HCT116 (cell line): ENCODE measurements at regions not wholly inside any gene's neighbourhood (a gene's known extent, or its start where the extent isn't known, plus 50 kb on each side); places are given as distances from the start of the nearest gene placed in this dataset.

ENCODE experiments used
- ATAC-seq: fragments of 200-7000 bp; cut with Tn5 transposase; 2 replicates; pipeline ENCODE4 v1.9.1; 2020; ENCODE audit warnings: mild to moderate bottlenecking, moderate library complexity
- BruUV-seq: library from RNA; stranded (reverse); fragments of 400-500 nt; replicated peaks from 2 replicates; lab custom pipeline; 2021; lab: Mats Ljungman, UMichigan
- CTCF ChIA-PET: fragments of 300-600 bp; sonication (Branson Sonifier 250); formaldehyde crosslinking; loops from one replicate; lab custom pipeline; 2021; ENCODE audit warnings: antibody characterized with exemption; lab: Charles Lee
- POLR2A ChIA-PET: fragments of 300-600, 350-600 bp; sonication (Branson Sonifier 250); formaldehyde crosslinking; loops from one replicate; lab custom pipeline; 2021; ENCODE audit warnings: antibody characterized with exemption; lab: Charles Lee
- RAD21 ChIA-PET, 2 experiments: fragments of 300-600 bp; sonication (Branson Sonifier 250); formaldehyde crosslinking; loops; one replicate each; lab custom pipeline; 2023; ENCODE audit warnings: low total read pairs in 2 of 2; ENCODE audit not compliant: uncharacterized antibody in 2 of 2, unreplicated experiment in 2 of 2, low non-redundant PET in 1 of 2; lab: Charles Lee
- DNase-seq: peaks from one replicate; pipeline ENCODE4 v3.0.0-alpha.2; 2010; ENCODE audit warnings: low read depth, low spot score
- H2AFZ ChIP-seq: fragments of 200-600 bp; shearing (Covaris generic), sonication (generic); 2 replicates; pipeline ENCODE4 v1.6.1; 2017; ENCODE audit warnings: low read depth, mixed run types, mixed read lengths, antibody characterized with exemption, low read length; ENCODE audit not compliant: poor library complexity, severe bottlenecking
- H3K27ac ChIP-seq: 2 replicates; pipeline ENCODE4 v1.5.1; 2012; ENCODE audit warnings: low read depth, low read length
- H3K27me3 ChIP-seq: fragments of 200-600 bp; sonication (generic); 2 replicates; pipeline ENCODE4 v1.6.1; 2016; ENCODE audit warnings: mixed run types, low read length, mixed read lengths; ENCODE audit not compliant: insufficient read depth
- H3K36me3 ChIP-seq, 2 experiments: fragments of 200-500 bp in 1 of 2; fragments of 200-600 bp in 1 of 2; sonication (Bioruptor generic) in 1 of 2; sonication (generic) in 1 of 2; 2 replicates each; pipeline versions ENCODE4 v1.5.1 to v1.6.1; 2014 to 2016; ENCODE audit warnings: low read length in 2 of 2, inconsistent platforms in 1 of 2, mixed read lengths in 1 of 2, mixed run types in 1 of 2; ENCODE audit not compliant: insufficient read depth in 2 of 2, control insufficient read depth in 1 of 2
- H3K4me1 ChIP-seq, 2 experiments: fragments of 200-600 bp in 1 of 2; sonication (generic) in 1 of 2; 2 replicates each; pipeline versions ENCODE4 v1.5.1 to v1.6.1; 2012 to 2017; ENCODE audit warnings: low read length in 2 of 2, inconsistent platforms in 1 of 2, mild to moderate bottlenecking in 1 of 2, mixed read lengths in 1 of 2, mixed run types in 1 of 2, moderate library complexity in 1 of 2; ENCODE audit not compliant: insufficient read depth in 2 of 2, control insufficient read depth in 1 of 2
- H3K4me2 ChIP-seq: fragments of 200-600 bp; sonication (generic); 2 replicates; pipeline ENCODE4 v1.6.1; 2017; ENCODE audit warnings: mixed run types, low read length, mixed read lengths
- H3K4me3 ChIP-seq, 2 experiments: fragments of 200-600 bp in 1 of 2; sonication (generic) in 1 of 2; replicated peaks in 1 of 2; 2 replicates each; pipeline ENCODE4 v1.5.1; 2011 to 2016; ENCODE audit warnings: low read length in 2 of 2, control low read depth in 1 of 2, low read depth in 1 of 2, mild to moderate bottlenecking in 1 of 2, mixed read lengths in 1 of 2, mixed run types in 1 of 2
- H3K79me2 ChIP-seq: fragments of 200-600 bp; sonication (generic); 2 replicates; pipeline ENCODE4 v1.6.1; 2017; ENCODE audit warnings: mild to moderate bottlenecking, mixed run types, low read length, moderate library complexity, mixed read lengths; ENCODE audit not compliant: insufficient read depth
- H3K9ac ChIP-seq: fragments of 200-600 bp; sonication (generic); 2 replicates; pipeline ENCODE4 v1.6.1; 2016; ENCODE audit warnings: low read length, mixed read lengths
- H3K9me2 ChIP-seq: fragments of 200-600 bp; sonication (generic), shearing (Covaris generic); 2 replicates; pipeline ENCODE4 v1.6.1; 2017; ENCODE audit warnings: mixed run types, mild to moderate bottlenecking, moderate library complexity; ENCODE audit not compliant: insufficient read depth
- H3K9me3 ChIP-seq, 2 experiments: fragments of 200-500 bp in 1 of 2; fragments of 200-600 bp in 1 of 2; sonication (Bioruptor generic) in 1 of 2; sonication (generic) in 1 of 2; 2 replicates each; pipeline ENCODE4 v1.6.1; 2014 to 2017; ENCODE audit warnings: low read length in 2 of 2, mixed read lengths in 2 of 2, inconsistent platforms in 1 of 2, low read depth in 1 of 2, mild to moderate bottlenecking in 1 of 2, mixed run types in 1 of 2, moderate library complexity in 1 of 2; ENCODE audit not compliant: control insufficient read depth in 1 of 2, insufficient read depth in 1 of 2
- H4K20me1 ChIP-seq: fragments of 200-600 bp; sonication (generic), shearing (Covaris generic); 2 replicates; pipeline ENCODE4 v1.6.1; 2017; ENCODE audit warnings: mixed run types, mild to moderate bottlenecking, moderate library complexity; ENCODE audit not compliant: insufficient read depth
- CEBPB ChIP-seq: IDR thresholded peaks from 2 replicates; pipeline ENCODE4 v1.6.1; 2012; ENCODE audit warnings: low read depth
- EGR1 ChIP-seq: IDR thresholded peaks from 2 replicates; pipeline ENCODE4 v1.6.1; 2012; ENCODE audit warnings: low read depth
- EZH2 ChIP-seq: fragments of 200-600 bp; sonication (generic); IDR thresholded peaks from 2 replicates; pipeline ENCODE4 v1.6.1; 2017; ENCODE audit warnings: antibody characterized with exemption, mixed run types
- EZH2phosphoT487 ChIP-seq: fragments of 200-600 bp; IDR thresholded peaks from 2 replicates; pipeline ENCODE4 v1.6.1; 2018; ENCODE audit warnings: antibody characterized with exemption, borderline replicate concordance
- JUND ChIP-seq: IDR thresholded peaks from 2 replicates; pipeline ENCODE4 v1.6.1; 2012
- POLR2A ChIP-seq: IDR thresholded peaks from 2 replicates; pipeline ENCODE4 v1.7.0; 2011; ENCODE audit warnings: borderline replicate concordance; ENCODE audit not compliant: insufficient read depth, insufficient read length; ENCODE audit errors: extremely low read depth
- POLR2AphosphoS5 ChIP-seq: IDR thresholded peaks from 2 replicates; pipeline ENCODE4 v1.6.1; 2011; ENCODE audit warnings: mild to moderate bottlenecking, low read depth, low read length, moderate library complexity
- RAD21 ChIP-seq: IDR thresholded peaks from 2 replicates; pipeline ENCODE4 v1.6.1; 2012; ENCODE audit warnings: low read depth, mild to moderate bottlenecking
- SRF ChIP-seq: IDR thresholded peaks from 2 replicates; pipeline ENCODE4 v1.6.1; 2012; ENCODE audit warnings: low read depth
- TCF7L2 ChIP-seq: IDR thresholded peaks from 2 replicates; pipeline ENCODE4 v1.7.0; 2011; ENCODE audit warnings: borderline replicate concordance, inconsistent platforms; ENCODE audit not compliant: insufficient read depth, insufficient read length; ENCODE audit errors: extremely low read depth
- YY1 ChIP-seq: IDR thresholded peaks from 2 replicates; pipeline ENCODE4 v1.6.1; 2011; ENCODE audit warnings: low read length, low read depth, moderate library complexity, mild to moderate bottlenecking; ENCODE audit not compliant: insufficient replicate concordance; ENCODE audit errors: extremely low read depth
- ZFX ChIP-seq: fragments of 450-650 bp; IDR thresholded peaks from 2 replicates; pipeline ENCODE4 v1.6.1; 2017
- intact Hi-C: fragments of 100-400 bp; cut with micrococcal nuclease; formaldehyde crosslinking; loops from 2 replicates; pipeline ENCODE4 v1.10.0; 2022
- TF ChIP-seq, protein P1 (sequence below): IDR thresholded peaks from 2 replicates; pipeline ENCODE4 v1.6.1; 2012
- TF ChIP-seq, protein P2 (sequence below): IDR thresholded peaks from 2 replicates; pipeline ENCODE4 v1.6.1; 2011; ENCODE audit warnings: mild to moderate bottlenecking, low read length, moderate library complexity; ENCODE audit not compliant: insufficient replicate concordance; ENCODE audit errors: extremely low read depth
- TF ChIP-seq, protein P3 (sequence below): IDR thresholded peaks from 2 replicates; pipeline ENCODE4 v1.6.1; 2012
- TF ChIP-seq, protein P4 (sequence below), 3 experiments: fragments of 200-600 bp in 1 of 3; sonication (generic) in 1 of 3; IDR thresholded peaks in 2 of 3; conservative IDR thresholded peaks in 1 of 3; 2 replicates each; pipeline ENCODE4 v1.5.1; 2012 to 2017; ENCODE audit warnings: low read depth in 2 of 3, low read length in 2 of 3, antibody characterized with exemption in 1 of 3, borderline replicate concordance in 1 of 3, control low read depth in 1 of 3, mild to moderate bottlenecking in 1 of 3, mixed read lengths in 1 of 3, mixed run types in 1 of 3, moderate library complexity in 1 of 3; ENCODE audit not compliant: insufficient read depth in 1 of 3
- TF ChIP-seq, protein P5 (sequence below): IDR thresholded peaks from 2 replicates; pipeline ENCODE4 v1.6.1; 2012; ENCODE audit warnings: low read depth

DNA sequence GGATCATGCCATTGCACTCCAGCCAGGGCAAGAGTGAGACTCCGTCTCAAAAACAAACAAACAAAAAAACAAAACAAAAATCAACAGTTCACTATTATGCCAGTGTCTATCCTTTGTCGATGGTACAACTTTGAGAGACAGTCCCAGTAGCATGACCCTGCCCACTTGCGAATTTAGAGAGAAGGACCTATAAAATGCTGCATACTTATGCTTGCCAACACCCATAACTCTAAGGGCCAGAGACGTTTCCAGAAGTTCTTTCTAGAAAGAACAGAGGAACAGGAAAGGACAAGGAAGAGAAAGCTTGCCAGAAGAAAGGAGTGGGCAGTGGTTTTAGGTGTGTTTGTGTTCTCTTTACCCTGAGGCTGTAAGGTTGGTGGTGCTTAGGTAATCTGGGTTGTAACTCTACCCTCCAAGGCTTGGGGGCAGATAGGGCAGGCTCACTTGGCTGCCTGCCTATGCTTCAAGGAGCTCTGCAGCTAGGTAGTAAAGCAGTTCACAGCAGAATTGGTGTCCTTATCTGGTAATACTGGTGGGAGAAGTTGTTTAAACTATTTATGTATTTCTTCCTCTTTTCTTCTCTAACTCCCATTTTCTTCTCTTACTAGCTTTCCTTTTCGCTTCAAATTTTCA is 50.6 kb upstream of the SPPL2A start:
- Histone ChIP-seq H3K4me3 (no peak overlapping the region), H3K4me2 (peak overlapping the region; percentile 23)
- no peak for TF ChIP-seq EGR1
- TF ChIP-seq EZH2, result no peak
- TF ChIP-seq, protein P1, sequence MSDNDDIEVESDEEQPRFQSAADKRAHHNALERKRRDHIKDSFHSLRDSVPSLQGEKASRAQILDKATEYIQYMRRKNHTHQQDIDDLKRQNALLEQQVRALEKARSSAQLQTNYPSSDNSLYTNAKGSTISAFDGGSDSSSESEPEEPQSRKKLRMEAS, result no peak
- TF ChIP-seq POLR2AphosphoS5, result no peak
- TF ChIP-seq, protein P2, sequence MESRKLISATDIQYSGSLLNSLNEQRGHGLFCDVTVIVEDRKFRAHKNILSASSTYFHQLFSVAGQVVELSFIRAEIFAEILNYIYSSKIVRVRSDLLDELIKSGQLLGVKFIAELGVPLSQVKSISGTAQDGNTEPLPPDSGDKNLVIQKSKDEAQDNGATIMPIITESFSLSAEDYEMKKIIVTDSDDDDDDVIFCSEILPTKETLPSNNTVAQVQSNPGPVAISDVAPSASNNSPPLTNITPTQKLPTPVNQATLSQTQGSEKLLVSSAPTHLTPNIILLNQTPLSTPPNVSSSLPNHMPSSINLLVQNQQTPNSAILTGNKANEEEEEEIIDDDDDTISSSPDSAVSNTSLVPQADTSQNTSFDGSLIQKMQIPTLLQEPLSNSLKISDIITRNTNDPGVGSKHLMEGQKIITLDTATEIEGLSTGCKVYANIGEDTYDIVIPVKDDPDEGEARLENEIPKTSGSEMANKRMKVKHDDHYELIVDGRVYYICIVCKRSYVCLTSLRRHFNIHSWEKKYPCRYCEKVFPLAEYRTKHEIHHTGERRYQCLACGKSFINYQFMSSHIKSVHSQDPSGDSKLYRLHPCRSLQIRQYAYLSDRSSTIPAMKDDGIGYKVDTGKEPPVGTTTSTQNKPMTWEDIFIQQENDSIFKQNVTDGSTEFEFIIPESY, result no peak
- TF ChIP-seq EZH2phosphoT487, result no peak
- TF ChIP-seq RAD21, result no peak
- TF ChIP-seq, protein P3, sequence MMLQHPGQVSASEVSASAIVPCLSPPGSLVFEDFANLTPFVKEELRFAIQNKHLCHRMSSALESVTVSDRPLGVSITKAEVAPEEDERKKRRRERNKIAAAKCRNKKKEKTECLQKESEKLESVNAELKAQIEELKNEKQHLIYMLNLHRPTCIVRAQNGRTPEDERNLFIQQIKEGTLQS, result no peak
- TF ChIP-seq, protein P4, sequence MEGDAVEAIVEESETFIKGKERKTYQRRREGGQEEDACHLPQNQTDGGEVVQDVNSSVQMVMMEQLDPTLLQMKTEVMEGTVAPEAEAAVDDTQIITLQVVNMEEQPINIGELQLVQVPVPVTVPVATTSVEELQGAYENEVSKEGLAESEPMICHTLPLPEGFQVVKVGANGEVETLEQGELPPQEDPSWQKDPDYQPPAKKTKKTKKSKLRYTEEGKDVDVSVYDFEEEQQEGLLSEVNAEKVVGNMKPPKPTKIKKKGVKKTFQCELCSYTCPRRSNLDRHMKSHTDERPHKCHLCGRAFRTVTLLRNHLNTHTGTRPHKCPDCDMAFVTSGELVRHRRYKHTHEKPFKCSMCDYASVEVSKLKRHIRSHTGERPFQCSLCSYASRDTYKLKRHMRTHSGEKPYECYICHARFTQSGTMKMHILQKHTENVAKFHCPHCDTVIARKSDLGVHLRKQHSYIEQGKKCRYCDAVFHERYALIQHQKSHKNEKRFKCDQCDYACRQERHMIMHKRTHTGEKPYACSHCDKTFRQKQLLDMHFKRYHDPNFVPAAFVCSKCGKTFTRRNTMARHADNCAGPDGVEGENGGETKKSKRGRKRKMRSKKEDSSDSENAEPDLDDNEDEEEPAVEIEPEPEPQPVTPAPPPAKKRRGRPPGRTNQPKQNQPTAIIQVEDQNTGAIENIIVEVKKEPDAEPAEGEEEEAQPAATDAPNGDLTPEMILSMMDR (IDR thresholded peaks at IDR 0.05 in 2 of 3, conservative IDR thresholded peaks at IDR 0.05 in 1 of 3; ENCODE audit: borderline replicate concordance in 1 of 3, insufficient read depth in 1 of 3, low read depth in 2 of 3, low read length in 2 of 3), result no peak
- TF ChIP-seq, protein P5, sequence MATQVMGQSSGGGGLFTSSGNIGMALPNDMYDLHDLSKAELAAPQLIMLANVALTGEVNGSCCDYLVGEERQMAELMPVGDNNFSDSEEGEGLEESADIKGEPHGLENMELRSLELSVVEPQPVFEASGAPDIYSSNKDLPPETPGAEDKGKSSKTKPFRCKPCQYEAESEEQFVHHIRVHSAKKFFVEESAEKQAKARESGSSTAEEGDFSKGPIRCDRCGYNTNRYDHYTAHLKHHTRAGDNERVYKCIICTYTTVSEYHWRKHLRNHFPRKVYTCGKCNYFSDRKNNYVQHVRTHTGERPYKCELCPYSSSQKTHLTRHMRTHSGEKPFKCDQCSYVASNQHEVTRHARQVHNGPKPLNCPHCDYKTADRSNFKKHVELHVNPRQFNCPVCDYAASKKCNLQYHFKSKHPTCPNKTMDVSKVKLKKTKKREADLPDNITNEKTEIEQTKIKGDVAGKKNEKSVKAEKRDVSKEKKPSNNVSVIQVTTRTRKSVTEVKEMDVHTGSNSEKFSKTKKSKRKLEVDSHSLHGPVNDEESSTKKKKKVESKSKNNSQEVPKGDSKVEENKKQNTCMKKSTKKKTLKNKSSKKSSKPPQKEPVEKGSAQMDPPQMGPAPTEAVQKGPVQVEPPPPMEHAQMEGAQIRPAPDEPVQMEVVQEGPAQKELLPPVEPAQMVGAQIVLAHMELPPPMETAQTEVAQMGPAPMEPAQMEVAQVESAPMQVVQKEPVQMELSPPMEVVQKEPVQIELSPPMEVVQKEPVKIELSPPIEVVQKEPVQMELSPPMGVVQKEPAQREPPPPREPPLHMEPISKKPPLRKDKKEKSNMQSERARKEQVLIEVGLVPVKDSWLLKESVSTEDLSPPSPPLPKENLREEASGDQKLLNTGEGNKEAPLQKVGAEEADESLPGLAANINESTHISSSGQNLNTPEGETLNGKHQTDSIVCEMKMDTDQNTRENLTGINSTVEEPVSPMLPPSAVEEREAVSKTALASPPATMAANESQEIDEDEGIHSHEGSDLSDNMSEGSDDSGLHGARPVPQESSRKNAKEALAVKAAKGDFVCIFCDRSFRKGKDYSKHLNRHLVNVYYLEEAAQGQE, result no peak
- TF ChIP-seq POLR2A, result no peak
- TF ChIP-seq TCF7L2, result no peak
- TF ChIP-seq ZFX, result no peak
- no peak for TF ChIP-seq JUND
- TF ChIP-seq SRF, result no peak
- TF ChIP-seq CEBPB, result no peak
- no peak for TF ChIP-seq YY1
- TF ChIP-seq, all 23 proteins: peak for 0
- Histone ChIP-seq H3K79me2 (no peaks in the 10 kb centered on the region), H3K27me3 (no peaks in the 10 kb centered on the region), H3K36me3 (no peaks in the 10 kb centered on the region), H3K9me3 (no peaks in the 10 kb centered on the region), H4K20me1 (no peaks in the 10 kb centered on the region), H2AFZ (peak overlapping the region; percentile 56), H3K9me2 (no peaks in the 10 kb centered on the region), H3K27ac (no peak overlapping the region), H3K4me1 (peaks cover 7 to 8% of the 10 kb centered on the region in 2 experiments; a peak in 2 of 4 replicates), H3K9ac (no peak overlapping the region)
- ChIA-PET POLR2A (no interaction called here), CTCF (no interaction called here), RAD21 (no interaction called here)
- ATAC-seq (no peak), DNase-seq (no peak)
- no TSS peak for BruUV-seq
- intact Hi-C loops, result no loop called here
